ENCODE measurements at regions not wholly inside any gene's neighbourhood (a gene's known extent, or its start where the extent isn't known, plus 50 kb on each side); places are given as distances from the start of the nearest gene placed in this dataset.

GRCh38 chr7:26013551-26014083 is 138.4 kb upstream of the NFE2L3 start:
- TF ChIP-seq CTCF (IDR thresholded peaks at IDR 0.05 in 2 of 3, conservative IDR thresholded peaks at IDR 0.05 in 1 of 3; ENCODE audit: borderline replicate concordance in 1 of 3, insufficient read depth in 1 of 3, low read depth in 2 of 3, low read length in 2 of 3) (no peak), ZNF274 (IDR thresholded peaks at IDR 0.05; ENCODE audit: low read depth, low read length) (no peak), SRF (IDR thresholded peaks at IDR 0.05; ENCODE audit: low read depth) (no peak), POLR2A (IDR thresholded peaks at IDR 0.05; ENCODE audit: borderline replicate concordance, extremely low read depth, insufficient read depth, insufficient read length) (no peak)

All from HCT116 (cell line).